ENCODE measurements at regions not wholly inside any gene's neighbourhood (a gene's known extent, or its start where the extent isn't known, plus 50 kb on each side); places are given as distances from the start of the nearest gene placed in this dataset.

- DNase-seq, result no peak
- ATAC-seq (ENCODE audit: insufficient read depth, low read depth), result no peak
- TF ChIP-seq EZH2 (IDR thresholded peaks at IDR 0.05; ENCODE audit: borderline replicate concordance, low read depth, low read length, severe bottlenecking) (no peak), CTCF (IDR thresholded peaks at IDR 0.05; ENCODE audit: borderline replicate concordance, extremely low read depth, low read length, poor library complexity, severe bottlenecking) (no peak)
Observed at GRCh38 chr14:66233591-66233990, 252.6 kb upstream of the CCDC196 start.

GRCh38 chr14:66234411-66234810, 251.8 kb upstream of the CCDC196 start:
- DNase-seq, result no peak
- Histone ChIP-seq H3K79me2 (ENCODE audit: insufficient read depth, low read length) (no peaks in the 10 kb centered on the region), H3K27me3 (ENCODE audit: insufficient read depth, low read length, poor library complexity) (peaks cover 4% of the 10 kb centered on the region), H2AFZ (ENCODE audit: low read depth, low read length) (no peak overlapping the region), H3K9me3 (ENCODE audit: insufficient read depth, low read length, severe bottlenecking) (no peaks in the 10 kb centered on the region), H3K36me3 (ENCODE audit: insufficient read depth, low read length) (no peaks in the 10 kb centered on the region), H3K9ac (ENCODE audit: low read depth, low read length) (no peak overlapping the region), H3K27ac (ENCODE audit: low read length) (no peak overlapping the region), H3K4me2 (ENCODE audit: insufficient read depth, low read length) (no peak overlapping the region), H3K4me1 (ENCODE audit: insufficient read depth, low read length) (no peaks in the 10 kb centered on the region), H3K4me3 (ENCODE audit: low read depth in 1 of 2, low read length in 2 of 2) (no peak overlapping the region), H4K20me1 (ENCODE audit: insufficient read depth, low read length) (no peaks in the 10 kb centered on the region)
- no peak for ATAC-seq (ENCODE audit: insufficient read depth, low read depth)
- TF ChIP-seq EZH2 (IDR thresholded peaks at IDR 0.05; ENCODE audit: borderline replicate concordance, low read depth, low read length, severe bottlenecking) (no peak), CTCF (IDR thresholded peaks at IDR 0.05; ENCODE audit: borderline replicate concordance, extremely low read depth, low read length, poor library complexity, severe bottlenecking) (no peak)

More at GRCh38 chr14:66233591-66233990, 252.6 kb upstream of the CCDC196 start:
- Histone ChIP-seq H3K9me3 (ENCODE audit: insufficient read depth, low read length, severe bottlenecking) (no peaks in the 10 kb centered on the region), H3K4me1 (ENCODE audit: insufficient read depth, low read length) (no peaks in the 10 kb centered on the region), H3K9ac (ENCODE audit: low read depth, low read length) (no peak overlapping the region), H4K20me1 (ENCODE audit: insufficient read depth, low read length) (no peaks in the 10 kb centered on the region), H3K27me3 (ENCODE audit: insufficient read depth, low read length, poor library complexity) (peaks cover 4% of the 10 kb centered on the region), H3K4me3 (ENCODE audit: low read depth in 1 of 2, low read length in 2 of 2) (no peak overlapping the region), H3K4me2 (ENCODE audit: insufficient read depth, low read length) (no peak overlapping the region), H3K27ac (ENCODE audit: low read length) (no peak overlapping the region), H3K79me2 (ENCODE audit: insufficient read depth, low read length) (no peaks in the 10 kb centered on the region), H3K36me3 (ENCODE audit: insufficient read depth, low read length) (no peaks in the 10 kb centered on the region), H2AFZ (ENCODE audit: low read depth, low read length) (no peak overlapping the region)

- no peaks in the 10 kb centered on the region for H3K79me2 ChIP-seq (ENCODE audit: insufficient read depth, low read length)
- H3K4me1 ChIP-seq (ENCODE audit: insufficient read depth, low read length), result no peaks in the 10 kb centered on the region
- ATAC-seq (ENCODE audit: insufficient read depth, low read depth) (no peak), DNase-seq (no peak)
- H3K4me2 ChIP-seq (ENCODE audit: insufficient read depth, low read length), result no peak overlapping the region
- H3K9me3 ChIP-seq (ENCODE audit: insufficient read depth, low read length, severe bottlenecking), result no peaks in the 10 kb centered on the region
- no peaks in the 10 kb centered on the region for H3K36me3 ChIP-seq (ENCODE audit: insufficient read depth, low read length)
- no peak overlapping the region for H2AFZ ChIP-seq (ENCODE audit: low read depth, low read length)
- TF ChIP-seq CTCF (IDR thresholded peaks at IDR 0.05; ENCODE audit: borderline replicate concordance, extremely low read depth, low read length, poor library complexity, severe bottlenecking) (no peak), EZH2 (IDR thresholded peaks at IDR 0.05; ENCODE audit: borderline replicate concordance, low read depth, low read length, severe bottlenecking) (no peak)
- no peak overlapping the region for H3K4me3 ChIP-seq (ENCODE audit: low read depth in 1 of 2, low read length in 2 of 2)
- no peak overlapping the region for H3K9ac ChIP-seq (ENCODE audit: low read depth, low read length)
- H3K27ac ChIP-seq (ENCODE audit: low read length), result no peak overlapping the region
- no peaks in the 10 kb centered on the region for H4K20me1 ChIP-seq (ENCODE audit: insufficient read depth, low read length)
- H3K27me3 ChIP-seq (ENCODE audit: insufficient read depth, low read length, poor library complexity), result peaks cover 4% of the 10 kb centered on the region
Observed at GRCh38 chr14:66237741-66238140, 248.4 kb upstream of the CCDC196 start.

GRCh38 chr14:66238969-66239368, 247.2 kb upstream of the CCDC196 start:
- ATAC-seq (ENCODE audit: insufficient read depth, low read depth) (no peak), DNase-seq (no peak)
- H3K27me3 ChIP-seq (ENCODE audit: insufficient read depth, low read length, poor library complexity), result peaks cover 4% of the 10 kb centered on the region
- H4K20me1 ChIP-seq (ENCODE audit: insufficient read depth, low read length), result no peaks in the 10 kb centered on the region
- no peak overlapping the region for H3K4me2 ChIP-seq (ENCODE audit: insufficient read depth, low read length)
- no peaks in the 10 kb centered on the region for H3K36me3 ChIP-seq (ENCODE audit: insufficient read depth, low read length)
- no peaks in the 10 kb centered on the region for H3K9me3 ChIP-seq (ENCODE audit: insufficient read depth, low read length, severe bottlenecking)
- no peak overlapping the region for H3K4me3 ChIP-seq (ENCODE audit: low read depth in 1 of 2, low read length in 2 of 2)
- no peak for TF ChIP-seq CTCF (IDR thresholded peaks at IDR 0.05; ENCODE audit: borderline replicate concordance, extremely low read depth, low read length, poor library complexity, severe bottlenecking)
- no peak for TF ChIP-seq EZH2 (IDR thresholded peaks at IDR 0.05; ENCODE audit: borderline replicate concordance, low read depth, low read length, severe bottlenecking)
- no peaks in the 10 kb centered on the region for H3K79me2 ChIP-seq (ENCODE audit: insufficient read depth, low read length)
- H3K4me1 ChIP-seq (ENCODE audit: insufficient read depth, low read length), result no peaks in the 10 kb centered on the region
- no peak overlapping the region for H3K9ac ChIP-seq (ENCODE audit: low read depth, low read length)
- no peak overlapping the region for H2AFZ ChIP-seq (ENCODE audit: low read depth, low read length)
- no peak overlapping the region for H3K27ac ChIP-seq (ENCODE audit: low read length)
